Stimulated activated CD4-positive, alpha-beta T cell treated with anti-CD3 and anti-CD28 coated beads, Interleukin-12 subunit alpha, Interleukin-12 subunit beta, amount 100 ng/mL, for 4 hours (primary cell): ENCODE measurements at regions not wholly inside any gene's neighbourhood (a gene's known extent, or its start where the extent isn't known, plus 50 kb on each side); places are given as distances from the start of the nearest gene placed in this dataset.

ENCODE experiments used
- DNase-seq: peaks from one replicate; pipeline ENCODE4 v3.0.0-alpha.2; 2020

DNA sequence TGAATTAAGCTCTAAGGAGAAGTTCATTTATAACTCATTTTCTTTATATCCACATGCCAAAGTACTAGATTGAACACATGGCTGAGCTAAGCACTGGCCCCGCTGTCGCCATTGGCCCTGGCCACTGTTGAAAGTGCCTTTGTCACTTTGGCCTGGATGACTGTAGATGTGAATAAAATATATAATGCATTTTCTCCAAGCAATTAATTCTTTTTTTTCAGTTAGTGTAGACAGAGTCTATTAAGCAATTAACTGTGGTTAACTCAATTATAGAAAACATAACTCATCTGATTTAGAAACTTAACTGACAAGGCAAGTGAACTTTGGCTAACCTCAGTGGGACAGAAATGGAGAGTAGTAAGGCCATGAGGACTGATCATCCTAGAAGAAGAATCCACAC, 965.6 kb downstream of the EFNB2 start:
- no peak for DNase-seq

DNA sequence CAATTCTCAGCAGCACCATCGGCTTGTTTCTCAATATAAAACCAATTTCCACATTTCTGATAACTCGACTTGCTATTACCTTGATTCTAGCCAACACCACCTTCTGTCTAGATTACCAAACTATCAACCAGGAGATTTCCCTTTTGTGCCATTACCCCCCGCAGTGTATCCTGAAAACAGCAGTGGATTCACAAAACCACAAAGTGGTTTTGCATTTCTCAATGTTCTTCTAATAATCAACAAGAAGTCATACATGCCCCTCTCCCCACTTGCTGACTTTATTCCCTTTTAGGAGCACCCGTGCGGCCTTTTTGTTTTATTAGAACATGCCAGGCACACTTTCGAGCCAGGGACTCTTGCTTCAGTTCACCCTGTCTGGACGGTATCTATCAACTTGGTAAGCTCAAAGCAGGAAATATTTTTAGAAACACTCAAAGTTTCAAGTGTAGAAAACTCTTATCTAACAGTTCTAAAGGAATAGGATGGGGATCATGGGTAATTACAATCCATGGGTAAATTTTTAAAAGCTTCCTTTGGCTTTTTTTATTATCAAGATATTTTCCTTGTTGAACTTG, 967.4 kb downstream of the EFNB2 start:
- no peak for DNase-seq

DNA sequence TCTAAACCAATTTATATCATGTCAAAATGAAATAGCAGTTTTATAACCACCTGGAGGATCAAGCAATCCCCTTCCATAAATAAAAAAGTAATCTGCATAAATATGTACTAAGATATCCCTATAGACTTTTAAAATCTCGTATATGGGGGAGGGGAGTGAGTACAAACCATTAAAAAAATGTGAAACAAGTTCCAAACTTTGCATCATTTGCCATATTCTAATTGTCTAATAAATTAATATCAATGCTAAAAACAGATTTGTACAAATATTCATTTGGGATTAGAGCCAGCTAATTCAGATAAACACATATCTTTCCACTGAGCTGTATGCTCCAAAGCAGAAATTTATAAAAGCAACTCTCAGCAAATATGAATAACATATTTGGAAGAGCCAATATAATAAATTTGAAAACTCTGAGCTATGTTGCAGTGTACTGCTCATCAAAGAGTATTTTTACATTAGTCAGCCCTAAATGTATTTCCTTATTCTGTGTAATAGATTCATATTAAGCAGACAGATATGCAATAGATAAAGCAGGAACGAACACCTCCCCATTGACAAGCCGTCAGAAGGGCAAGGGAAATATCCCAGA, 970.2 kb downstream of the EFNB2 start:
- DNase-seq: no peak

DNA sequence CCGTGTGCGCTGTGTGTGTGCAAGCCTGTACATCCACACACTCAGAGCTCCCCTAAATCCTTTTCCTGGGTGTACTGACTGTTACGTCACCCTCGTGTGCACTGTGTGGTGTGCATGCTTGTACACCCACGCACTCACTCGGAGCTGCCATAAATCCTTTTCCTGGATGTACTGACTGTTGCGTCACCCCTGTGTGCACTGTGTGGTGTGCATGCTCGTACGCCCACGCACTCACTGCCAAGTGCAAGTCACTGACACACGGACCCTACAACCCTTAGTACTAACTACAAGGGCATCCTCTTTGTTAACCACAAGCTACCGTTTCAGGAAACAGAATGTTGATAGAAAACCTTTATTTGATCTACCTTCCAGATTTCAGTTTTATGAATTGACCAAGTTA, 983.4 kb downstream of the EFNB2 start:
- no peak for DNase-seq

DNA sequence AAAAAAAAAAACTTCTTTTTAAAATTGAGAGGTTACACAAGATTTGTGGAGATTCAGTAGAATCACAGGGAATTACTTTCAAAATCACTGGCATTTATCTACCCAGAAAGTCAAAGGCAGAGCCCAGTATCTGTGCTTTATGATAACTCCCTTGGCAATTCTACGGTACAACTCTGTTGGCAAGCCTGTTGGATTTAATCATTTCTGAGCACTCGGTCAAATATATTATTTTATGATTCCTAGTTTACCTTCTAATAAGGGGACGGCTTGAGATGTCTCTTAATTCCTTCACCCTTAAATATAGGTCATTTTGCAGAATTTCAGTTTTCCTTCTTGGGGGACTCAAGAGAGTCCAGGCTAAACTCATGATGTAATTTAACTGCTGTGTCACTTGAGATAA, 987.6 kb downstream of the EFNB2 start:
- DNase-seq: no peak

DNA sequence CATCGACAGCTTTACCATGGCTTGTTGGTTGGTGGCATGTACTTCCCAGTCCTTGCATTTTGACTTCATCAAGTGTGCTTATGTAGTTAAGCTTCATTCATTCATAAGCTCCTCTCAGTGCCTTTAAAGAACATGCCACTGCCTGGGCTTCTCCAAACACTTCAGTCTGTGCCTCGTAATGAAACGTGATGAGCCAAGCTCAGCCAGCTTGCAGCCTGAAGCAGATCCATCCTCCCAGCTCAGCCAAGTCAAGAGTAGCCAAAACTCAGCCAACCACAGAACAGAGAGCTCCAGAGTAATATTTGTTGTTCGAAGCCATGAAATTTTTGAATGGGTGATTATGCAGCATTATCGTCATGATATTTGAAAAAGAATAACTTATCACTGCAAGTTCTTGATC, 989.7 kb downstream of the EFNB2 start:
- no peak for DNase-seq

DNA sequence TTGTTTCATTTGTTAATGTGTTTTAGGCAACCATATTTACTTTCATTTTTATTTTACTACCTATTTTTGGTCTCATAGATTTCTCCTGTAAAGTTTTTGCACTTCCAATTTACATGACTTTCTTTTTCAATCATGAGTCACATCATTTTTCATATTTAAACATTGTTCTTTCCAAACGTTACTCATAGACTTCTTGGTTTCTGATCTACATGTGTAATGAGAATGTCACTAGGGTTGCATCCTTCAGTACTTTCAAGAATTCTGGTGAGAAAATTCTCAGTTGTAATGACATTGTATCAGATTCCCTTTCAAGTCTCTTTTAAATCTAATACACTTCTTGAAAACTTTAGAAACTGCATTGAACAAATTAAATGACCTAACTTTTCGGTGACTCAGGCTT, 991.7 kb downstream of the EFNB2 start:
- no peak for DNase-seq

DNA sequence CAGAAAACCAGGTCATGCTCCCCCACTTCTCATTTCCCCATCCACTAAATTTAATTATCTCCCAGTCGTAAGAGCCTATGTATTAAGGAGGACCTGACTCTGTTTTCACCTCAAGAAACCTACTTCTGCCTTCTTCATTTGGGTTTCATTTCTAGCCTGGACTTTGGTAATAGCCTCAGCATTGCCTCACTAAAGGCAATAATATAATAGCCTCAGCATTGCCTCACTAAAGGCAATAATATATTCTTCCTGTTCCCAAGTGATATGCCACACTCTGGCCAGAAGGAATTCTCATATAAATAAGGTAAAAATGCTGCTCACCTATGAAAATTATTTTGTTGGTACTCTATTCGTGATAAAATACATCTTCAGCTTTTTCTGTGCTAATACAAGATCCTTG, 993.9 kb downstream of the EFNB2 start:
- DNase-seq: no peak

DNA sequence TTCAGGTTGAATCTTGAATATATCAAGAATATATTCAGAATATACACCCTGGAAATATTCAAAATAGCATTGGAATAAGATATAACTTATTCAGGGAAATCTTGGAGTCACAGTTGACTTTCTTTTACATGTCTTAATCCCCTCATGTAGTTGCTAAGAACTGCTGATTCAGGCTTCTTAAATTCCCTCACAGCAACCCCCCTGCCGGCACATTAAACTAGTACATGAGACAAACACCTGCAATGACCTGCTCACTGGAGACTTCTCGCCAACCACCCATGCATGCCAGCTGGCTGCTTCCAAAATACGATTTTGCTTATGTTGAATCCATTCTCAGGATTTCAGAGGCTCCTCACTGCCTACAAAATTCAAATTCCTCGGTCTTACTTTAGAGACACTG, 997.1 kb downstream of the EFNB2 start:
- DNase-seq: no peak

DNA sequence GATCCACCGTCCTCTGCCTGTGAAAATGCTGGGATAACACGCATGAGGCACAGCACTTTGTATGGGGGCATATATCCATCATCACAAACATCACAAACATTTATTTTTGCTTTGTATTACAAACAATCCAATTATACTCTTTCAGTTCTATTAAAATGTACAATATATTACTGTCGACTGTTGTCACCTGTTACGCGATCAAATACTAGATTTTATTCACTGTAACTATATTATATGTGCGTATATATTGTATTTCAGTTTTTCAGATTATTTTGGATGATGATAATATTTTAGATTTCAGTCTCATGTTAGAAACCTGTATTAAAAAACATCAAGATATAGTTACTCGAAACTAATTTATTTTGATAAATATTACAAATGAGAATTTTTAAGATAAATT, 998.3 kb downstream of the EFNB2 start:
- no peak for DNase-seq

DNA sequence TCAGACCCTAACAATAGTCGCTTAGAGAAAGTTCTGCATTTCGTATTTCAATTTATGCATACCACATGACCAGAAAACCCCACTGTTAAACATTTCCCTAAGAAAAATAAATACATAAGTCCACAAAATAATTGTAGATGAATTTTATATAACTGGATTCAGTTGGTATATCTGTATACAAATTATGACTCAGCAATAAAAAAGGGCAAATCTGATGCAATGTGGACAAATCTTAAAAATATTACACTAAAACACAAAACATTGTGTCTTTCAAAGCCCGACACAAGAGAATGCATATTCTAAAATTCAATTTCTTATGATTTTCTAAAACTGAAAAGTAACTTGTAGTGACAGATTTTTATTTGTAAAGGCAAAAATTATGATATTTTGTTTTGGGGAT, 1005.0 kb downstream of the EFNB2 start:
- no peak for DNase-seq

DNA sequence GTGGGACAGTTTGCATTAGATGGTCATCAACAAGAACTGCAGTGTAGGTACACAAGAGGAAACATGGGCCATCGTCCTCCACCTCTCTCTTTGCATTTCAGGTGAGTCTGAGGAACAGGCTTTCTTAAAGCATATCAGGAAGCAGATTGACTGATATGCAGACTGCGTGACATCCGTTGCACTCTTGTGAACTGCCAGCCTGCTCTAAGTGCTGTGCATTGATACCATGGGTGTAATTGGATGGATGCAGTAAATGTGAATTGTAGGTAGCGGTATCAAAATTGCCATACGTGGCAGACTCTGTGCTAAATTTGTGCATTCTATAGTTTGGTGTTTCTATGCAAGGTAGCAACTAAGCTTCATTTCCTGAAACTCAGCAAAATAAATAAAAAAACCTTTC, 1008.3 kb downstream of the EFNB2 start:
- no peak for DNase-seq

DNA sequence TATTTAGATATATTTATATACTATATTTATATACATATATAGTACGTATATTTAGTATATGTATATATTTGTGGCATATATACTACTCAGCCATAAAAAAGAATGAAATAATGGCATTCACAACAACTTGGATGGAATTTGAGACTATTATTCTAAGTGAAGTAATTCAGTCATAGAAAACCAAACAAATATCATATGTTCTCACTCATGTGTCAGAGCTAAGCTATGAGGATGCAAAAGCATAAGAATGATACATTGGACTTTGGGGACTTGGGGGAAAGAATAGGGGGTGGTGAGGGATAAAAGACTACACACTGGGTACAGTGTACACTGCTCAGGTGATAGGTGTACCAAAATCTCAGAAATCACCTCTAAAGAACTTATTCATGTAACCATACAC, 1015.7 kb downstream of the EFNB2 start:
- no peak for DNase-seq

DNA sequence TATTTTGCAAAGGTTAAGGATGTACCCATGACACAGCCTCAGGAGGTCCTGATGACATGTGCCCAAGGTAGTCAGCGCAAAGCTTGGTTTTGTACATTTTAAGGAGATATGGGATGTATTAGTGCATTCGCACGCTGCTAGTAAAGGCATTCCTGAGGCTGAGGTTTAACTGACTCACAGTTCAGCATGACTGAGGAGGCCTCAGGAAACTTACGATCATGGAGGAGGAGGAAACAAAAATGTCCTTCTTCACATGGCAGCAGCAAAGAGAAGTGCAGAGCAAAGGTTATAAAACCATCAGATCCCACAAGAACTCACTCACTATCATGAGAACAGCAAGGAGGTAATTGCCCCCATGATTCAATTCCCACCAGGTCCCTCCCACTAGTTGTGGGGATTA, 1017.4 kb downstream of the EFNB2 start:
- no peak for DNase-seq

DNA sequence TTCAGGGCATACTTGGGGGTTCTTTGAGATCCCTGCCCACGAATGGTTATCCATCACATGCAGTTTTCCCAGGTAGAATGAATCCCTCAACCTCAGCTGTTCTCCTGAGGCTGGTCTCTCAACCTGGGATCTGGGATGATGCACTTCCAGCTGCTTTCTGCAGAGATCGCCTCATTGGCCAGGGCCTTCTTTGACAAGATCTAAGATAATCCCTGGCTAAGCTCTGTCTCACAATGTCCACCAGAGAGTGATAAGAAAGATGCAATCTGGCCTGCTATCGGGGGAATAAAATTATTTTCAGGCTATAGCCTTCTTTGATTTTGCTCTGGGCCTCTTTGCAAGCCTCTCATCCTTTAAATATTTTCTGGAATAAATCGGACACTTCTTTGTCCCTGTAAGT, 1021.1 kb downstream of the EFNB2 start:
- DNase-seq: no peak

DNA sequence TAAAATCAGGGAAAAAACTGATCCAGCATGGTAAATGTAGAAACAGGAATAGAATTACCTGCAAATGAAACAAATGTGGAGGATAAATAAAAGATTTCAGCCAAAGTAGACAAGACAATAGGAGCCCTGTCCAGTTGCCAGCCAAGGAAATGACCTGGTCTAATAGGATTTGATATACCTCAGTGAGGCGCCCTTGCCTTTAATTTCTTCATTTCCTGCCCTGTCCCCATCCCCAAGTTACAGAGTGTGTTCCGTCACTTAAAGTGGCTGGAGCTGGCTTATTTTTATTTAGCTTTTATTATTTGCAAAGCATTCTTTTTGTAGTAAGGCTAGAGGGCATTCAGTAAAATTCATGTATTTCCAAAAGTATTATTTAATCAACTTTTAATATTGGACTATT, 1022.0 kb downstream of the EFNB2 start:
- no peak for DNase-seq

DNA sequence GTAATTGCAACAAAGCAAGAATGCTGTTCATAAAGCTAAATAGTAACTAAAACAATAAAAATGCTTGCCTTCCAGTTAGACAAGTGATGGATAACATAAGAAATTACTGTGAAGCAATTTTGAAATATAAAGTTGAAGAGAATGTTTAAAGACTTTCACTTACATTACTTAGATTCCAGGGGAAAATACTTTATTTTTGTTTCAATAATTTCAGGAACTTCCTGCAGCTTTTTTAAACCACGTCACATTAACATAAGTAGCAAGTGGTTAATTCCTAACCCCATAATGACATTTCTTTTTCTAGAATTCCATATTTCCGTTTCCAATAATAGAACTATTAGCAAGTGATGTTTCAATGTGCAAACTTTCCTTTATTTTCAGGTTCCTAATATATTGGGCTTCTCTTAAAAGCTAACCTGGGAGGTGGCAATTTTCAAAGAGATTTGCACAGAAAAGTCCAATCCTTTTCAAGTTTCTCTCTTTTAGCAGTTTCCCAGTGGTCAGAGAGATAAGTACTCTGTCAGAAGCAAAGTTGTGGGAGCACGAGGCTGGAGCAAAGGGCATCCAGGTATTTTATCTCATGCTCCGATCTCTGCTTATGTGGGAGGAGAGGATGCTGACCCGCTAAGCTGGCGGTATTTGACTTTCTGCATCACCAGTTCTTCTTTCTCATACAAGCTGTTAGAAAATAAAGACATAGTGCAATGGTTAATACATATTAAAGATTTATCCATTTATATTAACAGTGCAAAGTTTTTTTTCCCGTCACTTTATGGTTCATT, 1025.3 kb downstream of the EFNB2 start:
- no peak for DNase-seq

DNA sequence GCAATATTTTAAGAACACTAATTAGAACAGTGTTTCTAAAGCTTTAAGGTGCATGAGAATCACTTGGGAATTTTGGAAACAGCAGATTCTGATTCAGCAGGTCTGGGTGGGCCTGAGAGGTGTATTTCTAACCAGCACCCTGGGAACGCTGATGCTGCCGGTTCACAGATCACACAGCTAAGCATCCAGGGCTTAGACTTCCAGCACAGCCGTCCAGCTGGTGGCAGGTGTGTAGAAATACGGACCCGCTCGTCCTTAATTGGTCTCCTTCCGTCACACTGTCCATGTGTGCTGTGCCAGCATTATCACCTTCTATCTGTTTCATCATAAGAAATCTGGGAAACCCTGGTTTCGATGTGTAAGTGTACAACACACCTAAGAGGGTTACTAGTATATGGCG, 1029.0 kb downstream of the EFNB2 start:
- no peak for DNase-seq

DNA sequence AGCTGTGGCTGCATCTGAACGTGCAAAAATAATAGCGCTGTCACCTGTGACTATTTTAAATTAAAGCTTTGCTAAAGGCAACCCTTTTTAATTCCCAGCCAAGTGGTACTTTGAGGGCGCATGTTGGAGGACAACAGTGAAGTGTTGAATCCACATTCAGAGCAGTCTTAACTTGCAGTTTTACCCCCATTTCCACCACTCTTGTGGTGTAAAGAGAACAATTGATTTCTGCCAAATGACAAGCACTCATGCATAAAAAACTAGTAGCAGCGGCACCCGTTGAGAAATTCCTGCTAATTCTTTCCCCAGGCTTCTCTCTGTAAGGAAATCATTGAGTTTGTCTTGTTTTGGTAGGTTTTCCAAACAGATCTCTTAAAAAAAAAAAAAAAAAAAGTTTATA, 1033.3 kb downstream of the EFNB2 start:
- DNase-seq: no peak

DNA sequence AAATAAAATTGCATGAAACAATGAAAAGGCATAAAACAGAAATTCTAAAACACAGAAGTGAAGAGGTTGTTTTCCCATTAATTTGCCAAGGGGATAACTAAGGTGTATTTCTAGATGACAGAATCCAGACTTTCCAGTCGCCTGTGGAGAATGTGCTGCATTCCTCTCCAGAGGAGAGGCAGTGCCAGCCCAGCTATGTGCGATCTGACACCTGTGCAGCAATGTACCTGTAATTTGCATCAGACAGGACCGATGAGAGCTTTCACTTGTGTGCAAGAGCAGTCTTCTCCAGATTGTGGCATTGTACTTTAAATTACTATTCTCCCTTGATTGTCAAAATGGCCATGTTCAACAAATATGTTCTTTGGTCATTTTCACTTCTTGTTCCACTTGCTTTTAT, 1037.9 kb downstream of the EFNB2 start:
- no peak for DNase-seq

DNA sequence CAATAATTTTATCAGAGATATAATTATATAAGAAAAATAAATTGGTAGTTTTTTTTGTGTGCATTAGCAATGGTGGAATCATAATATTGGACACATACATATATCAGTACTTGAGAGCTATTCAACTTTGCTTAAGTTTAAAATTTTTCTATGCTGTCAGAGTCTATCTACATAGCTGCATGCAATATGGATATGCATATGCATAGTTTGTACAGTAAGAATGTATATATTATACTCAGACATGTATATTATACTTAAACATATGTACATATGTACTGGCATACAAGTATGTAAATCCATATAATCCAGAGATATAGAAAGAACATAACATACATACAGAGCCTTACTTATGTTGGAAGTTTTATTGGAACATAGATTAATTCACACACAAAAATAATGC, 1043.2 kb downstream of the EFNB2 start:
- DNase-seq: no peak

DNA sequence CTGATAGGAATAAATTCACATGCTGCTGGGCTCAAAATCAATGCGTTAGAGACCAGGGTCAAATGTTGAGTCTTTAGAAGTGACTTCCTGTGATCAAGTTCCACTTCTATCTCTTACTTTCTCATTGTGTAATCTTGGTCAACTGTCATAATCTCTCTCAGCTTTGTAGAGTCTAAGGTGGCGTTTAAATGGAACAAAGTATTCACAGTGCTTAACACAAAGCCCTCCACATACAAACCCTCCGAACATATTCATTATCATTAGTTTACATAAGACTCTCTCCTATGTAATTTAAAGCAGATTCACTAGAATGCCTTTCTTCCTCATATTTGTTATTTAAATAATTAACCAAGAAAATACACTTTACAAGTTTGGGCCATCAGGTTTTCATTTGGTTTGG, 1044.1 kb downstream of the EFNB2 start:
- DNase-seq: no peak

DNA sequence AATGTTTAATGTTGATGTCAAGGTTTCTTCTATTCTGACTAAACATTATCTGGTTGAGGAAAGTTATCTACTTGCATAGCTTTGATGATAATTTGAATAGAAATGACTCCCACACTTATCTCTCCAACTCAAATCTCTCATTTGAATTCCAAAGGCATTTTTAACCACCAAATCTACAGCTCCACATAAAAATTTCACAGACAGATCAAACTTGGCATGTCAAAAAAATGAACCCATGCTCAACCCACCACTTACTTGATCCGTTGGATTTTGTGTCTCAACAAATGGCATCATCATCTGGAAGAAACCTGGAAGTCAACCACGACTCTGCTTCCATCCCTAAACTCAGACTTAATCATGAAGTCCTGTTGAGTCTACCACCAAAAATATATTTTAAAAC, 1050.4 kb downstream of the EFNB2 start:
- DNase-seq: no peak

DNA sequence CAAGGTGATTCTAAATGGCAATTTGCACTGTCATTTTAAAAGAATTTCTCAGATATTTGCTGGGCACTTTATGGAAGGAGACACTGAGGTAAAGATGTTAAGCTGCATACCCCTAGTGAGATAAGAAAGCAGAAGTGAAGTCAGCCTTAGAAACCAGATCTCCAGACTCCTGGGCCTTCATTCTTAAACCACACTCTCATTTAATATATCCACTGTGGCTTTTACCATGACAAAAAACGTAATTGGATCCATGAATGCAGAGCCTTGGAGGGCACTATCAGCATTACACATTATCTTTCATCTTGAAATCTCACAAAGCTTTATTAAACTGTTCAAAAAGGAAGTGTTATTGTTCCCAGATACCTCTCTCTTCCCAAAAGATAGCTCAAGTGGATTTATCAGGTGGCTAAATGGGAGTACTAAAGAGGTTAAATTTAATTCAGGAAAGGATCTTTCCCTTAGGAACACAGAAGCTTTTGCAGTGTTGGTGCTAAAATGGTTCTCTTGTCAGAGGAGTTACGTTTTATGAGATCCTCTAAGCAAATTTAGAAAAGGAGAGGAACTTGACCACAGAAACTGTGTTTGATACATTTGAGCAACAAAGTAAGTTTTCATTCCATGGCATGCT, 1060.4 kb downstream of the EFNB2 start:
- no peak for DNase-seq
